ENCODE measurements at regions not wholly inside any gene's neighbourhood (a gene's known extent, or its start where the extent isn't known, plus 50 kb on each side); places are given as distances from the start of the nearest gene placed in this dataset.
"Not testable (repeated sequence)": the region's sequence is repeated elsewhere in the genome, so short reads cannot be mapped to it uniquely, and the experiment has no call there.

- TF ChIP-seq POLR2AphosphoS5 (IDR thresholded peaks at IDR 0.05), result no peak
- TF ChIP-seq CTCF (IDR thresholded peaks at IDR 0.05), result no peak
- TF ChIP-seq EP300 (IDR thresholded peaks at IDR 0.05), result no peak
- TF ChIP-seq POLR2A (IDR thresholded peaks at IDR 0.05), result no peak
- Histone ChIP-seq H3K4me3 (no peak overlapping the region), H3K4me1 (peaks cover 0 to 11% (median 3%) of the 10 kb centered on the region in 4 donors), H3K9me3 (peaks cover 0 to 7% (median 0%) of the 10 kb centered on the region in 4 donors), H3K27ac (no peak overlapping the region), H3K27me3 (no peaks in the 10 kb centered on the region), H3K36me3 (no peaks in the 10 kb centered on the region)
- DNase-seq, result no peak
- 75 to 90% (median 77%) methylated on average over 2 of the region's 2 CpGs for WGBS, 5 donors
- intact Hi-C loops (cut with DNase I; ENCODE audit: low total_unique reads), result no loop called here
These were observed 449.9 kb upstream of the PIK3R1 start for GRCh38 chr5:67765697-67766096.

GRCh38 chr5:67757771-67758170, 457.8 kb upstream of the PIK3R1 start:
- H3K4me3 ChIP-seq; H3K36me3 ChIP-seq; DNase-seq; H3K27me3 ChIP-seq; H3K27ac ChIP-seq; H3K4me1 ChIP-seq; intact Hi-C loops (cut with DNase I; ENCODE audit: low total_unique reads): not testable (repeated sequence)
- WGBS, 5 donors, result 89 to 98% (median 96%) methylated on average over 10 of the region's 10 CpGs
- H3K9me3 ChIP-seq, result peaks cover 0 to 36% (median 8%) of the 10 kb centered on the region in 4 donors

DNA sequence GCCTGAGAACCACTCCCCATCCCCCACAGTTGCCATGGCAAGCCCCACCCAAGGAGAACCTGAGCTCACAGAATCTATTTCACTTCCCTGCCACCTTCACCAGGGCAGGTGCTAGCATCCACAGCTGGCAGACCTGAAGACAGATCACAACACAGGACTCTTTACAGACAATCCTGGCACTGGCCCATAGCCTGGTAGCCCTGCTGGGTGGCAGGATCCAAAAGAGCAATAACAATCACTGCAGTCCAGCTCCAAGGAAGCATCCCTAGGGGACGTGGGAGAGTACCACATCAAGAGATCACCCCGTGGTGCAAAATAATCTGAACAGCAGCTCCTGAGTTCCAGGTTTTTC, 463.2 kb upstream of the PIK3R1 start:
- DNase-seq, result no peak
- no peaks in the 10 kb centered on the region for H3K36me3 ChIP-seq
- H3K4me1 ChIP-seq, result no peaks in the 10 kb centered on the region
- 89 to 98% (median 94%) methylated on average over 2 of the region's 2 CpGs for WGBS, 5 donors
- peaks cover 0 to 28% (median 2%) of the 10 kb centered on the region in 4 donors for H3K9me3 ChIP-seq
- H3K27ac ChIP-seq, result no peak overlapping the region
- TF ChIP-seq POLR2AphosphoS5 (IDR thresholded peaks at IDR 0.05) (no peak), EP300 (IDR thresholded peaks at IDR 0.05) (no peak), POLR2A (IDR thresholded peaks at IDR 0.05) (no peak), CTCF (IDR thresholded peaks at IDR 0.05) (no peak)
- no peak overlapping the region for H3K4me3 ChIP-seq
- H3K27me3 ChIP-seq, result no peaks in the 10 kb centered on the region
- intact Hi-C loops (cut with DNase I; ENCODE audit: low total_unique reads), result no loop called here

DNA sequence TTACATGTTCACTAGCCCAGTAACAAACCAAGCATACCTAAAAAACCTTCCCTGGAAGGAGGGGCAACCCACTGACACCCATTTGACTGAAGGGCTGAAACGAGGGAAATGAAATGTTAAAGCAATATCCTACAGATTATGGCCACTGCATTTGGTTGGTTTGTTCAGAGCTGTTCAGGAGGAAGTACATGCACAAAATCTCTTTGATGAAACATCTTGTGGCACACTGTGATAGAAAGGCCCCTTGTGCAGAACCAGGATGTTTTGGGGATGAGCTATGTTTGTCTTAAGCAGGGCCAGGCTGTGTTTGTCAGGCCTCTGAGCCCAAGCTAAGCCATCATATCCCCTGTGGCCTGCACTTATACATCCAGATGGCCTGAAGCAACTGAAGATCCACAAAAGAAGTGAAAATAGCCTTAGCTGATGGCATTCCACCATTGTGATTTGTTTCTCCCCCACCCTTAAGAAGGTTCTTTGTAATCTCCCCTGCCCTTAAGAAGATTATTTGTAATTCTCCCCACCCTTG, 467.3 kb upstream of the PIK3R1 start:
- no peak for TF ChIP-seq POLR2A (IDR thresholded peaks at IDR 0.05)
- TF ChIP-seq POLR2AphosphoS5 (IDR thresholded peaks at IDR 0.05), result no peak
- no peak for TF ChIP-seq EP300 (IDR thresholded peaks at IDR 0.05)
- no peak for TF ChIP-seq CTCF (IDR thresholded peaks at IDR 0.05)
- H3K27ac ChIP-seq, result no peak overlapping the region
- H3K4me3 ChIP-seq, result no peak overlapping the region
- DNase-seq, result no peak
- no peaks in the 10 kb centered on the region for H3K4me1 ChIP-seq
- H3K36me3 ChIP-seq, result no peaks in the 10 kb centered on the region
- H3K9me3 ChIP-seq, result peaks cover 5 to 22% (median 12%) of the 10 kb centered on the region in 4 donors
- intact Hi-C loops (cut with DNase I; ENCODE audit: low total_unique reads), result no loop called here
- no peaks in the 10 kb centered on the region for H3K27me3 ChIP-seq
- WGBS, 5 donors, result 36 to 70% (median 52%) methylated on average over 1 of the region's 1 CpG

DNA sequence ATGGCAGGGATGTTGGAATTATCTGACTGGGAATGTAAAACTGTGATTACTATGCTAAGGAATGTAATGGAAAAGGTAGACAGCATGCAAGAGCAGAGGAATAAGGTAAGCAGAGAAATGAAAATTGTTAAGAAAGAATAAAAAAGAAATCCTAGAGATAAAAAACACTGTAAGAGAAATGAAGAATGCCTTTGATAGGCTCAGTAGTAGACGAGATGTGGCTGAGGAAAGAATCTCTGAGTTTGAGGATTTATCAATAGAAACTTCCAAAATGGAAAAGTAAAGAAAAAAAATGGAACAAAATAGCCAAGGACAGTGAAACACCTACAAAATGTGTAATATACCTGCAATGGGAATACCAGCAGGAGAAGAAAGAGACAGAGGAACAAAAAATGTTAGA, 468.5 kb upstream of the PIK3R1 start:
- Histone ChIP-seq H3K9me3 (peaks cover 5 to 13% (median 11%) of the 10 kb centered on the region in 4 donors), H3K4me1 (no peaks in the 10 kb centered on the region), H3K4me3 (no peak overlapping the region), H3K27ac (no peak overlapping the region), H3K36me3 (no peaks in the 10 kb centered on the region), H3K27me3 (no peaks in the 10 kb centered on the region)
- intact Hi-C loops (cut with DNase I; ENCODE audit: low total_unique reads), result no loop called here
- 88 to 100% (median 91%) methylated on average over 1 of the region's 1 CpG for WGBS, 5 donors
- TF ChIP-seq CTCF (IDR thresholded peaks at IDR 0.05) (no peak), EP300 (IDR thresholded peaks at IDR 0.05) (no peak), POLR2A (IDR thresholded peaks at IDR 0.05) (no peak), POLR2AphosphoS5 (IDR thresholded peaks at IDR 0.05) (no peak)
- DNase-seq, result no peak

DNA sequence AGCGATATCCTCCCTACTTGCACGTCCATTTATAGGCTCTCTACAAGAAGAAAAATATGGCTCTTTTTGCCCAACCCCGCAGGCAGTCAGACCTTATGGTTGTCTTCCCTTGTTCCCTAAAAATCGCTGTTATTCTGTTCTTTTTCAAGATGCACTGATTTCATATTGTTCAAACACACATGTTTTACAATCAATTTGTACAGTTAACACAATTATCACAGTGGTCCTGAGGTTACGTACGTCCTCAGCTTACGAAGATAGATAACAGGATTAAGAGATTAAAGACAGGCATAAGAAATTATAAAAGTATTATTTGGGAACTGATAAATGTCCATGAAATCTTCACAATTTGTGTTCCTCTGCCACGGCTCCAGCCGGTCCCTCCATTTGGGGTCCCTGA, 468.9 kb upstream of the PIK3R1 start:
- H3K4me1 ChIP-seq; DNase-seq; intact Hi-C loops (cut with DNase I; ENCODE audit: low total_unique reads); H3K4me3 ChIP-seq; H3K27ac ChIP-seq; H3K27me3 ChIP-seq; H3K36me3 ChIP-seq: not testable (repeated sequence)
- WGBS, 5 donors, result 94 to 97% (median 94%) methylated on average over 9 of the region's 9 CpGs
- H3K9me3 ChIP-seq, result peaks cover 5 to 12% (median 10%) of the 10 kb centered on the region in 4 donors

All from stomach (tissue), 8 donors.